ENCODE measurements at regions not wholly inside any gene's neighbourhood (a gene's known extent, or its start where the extent isn't known, plus 50 kb on each side); places are given as distances from the start of the nearest gene placed in this dataset.

GRCh38 chr9:119802621-119803020 is 433.4 kb upstream of the BRINP1 start:
- no peak overlapping the region for H2BK12ac ChIP-seq (ENCODE audit: low read length in 2 of 2)
- no peak overlapping the region for H3K27ac ChIP-seq (ENCODE audit: low read length, poor library complexity, severe bottlenecking)
- no peaks in the 10 kb centered on the region for H3K9me3 ChIP-seq (ENCODE audit: control insufficient read depth, low read length)
- no peak overlapping the region for H3K18ac ChIP-seq (ENCODE audit: low read depth in 1 of 2, low read length in 2 of 2)
- no peaks in the 10 kb centered on the region for H3K27me3 ChIP-seq (ENCODE audit: control insufficient read depth in 1 of 2, insufficient read depth in 1 of 2, low read length in 2 of 2)
- no peak overlapping the region for H2AK5ac ChIP-seq (ENCODE audit: low read length, severe bottlenecking)
- H3K14ac ChIP-seq (ENCODE audit: low read length in 2 of 2), result no peak overlapping the region
- H3K4me3 ChIP-seq (ENCODE audit: insufficient read depth in 1 of 2, low read depth in 1 of 2, low read length in 2 of 2), result peak overlapping the region in 1 of 2 experiments; percentile 21
- no peak overlapping the region for H2BK120ac ChIP-seq (ENCODE audit: low read depth, low read length)
- H3K4me1 ChIP-seq (ENCODE audit: control insufficient read depth, insufficient read depth, low read depth, low read length), result no peaks in the 10 kb centered on the region
- 33% methylated on average over 5 of the region's 6 CpGs for WGBS
- no peak overlapping the region for H2BK15ac ChIP-seq (ENCODE audit: low read depth, poor library complexity, severe bottlenecking)
- H4K8ac ChIP-seq (ENCODE audit: low read length), result no peak overlapping the region
- H3K36me3 ChIP-seq (ENCODE audit: control insufficient read depth in 1 of 2, insufficient read depth in 2 of 2, low read depth in 1 of 2, low read length in 2 of 2), result no peaks in the 10 kb centered on the region
- H3K9ac ChIP-seq (ENCODE audit: low read length), result peak overlapping the region; percentile 86
- DNase-seq, result no peak
- H3K4me2 ChIP-seq (ENCODE audit: low read length, poor library complexity, severe bottlenecking), result no peak overlapping the region
- no peaks in the 10 kb centered on the region for H3K79me1 ChIP-seq (replicated peaks; ENCODE audit: low read length, poor library complexity, severe bottlenecking)
- no peak overlapping the region for H3K4ac ChIP-seq (ENCODE audit: low read depth in 1 of 2, low read length in 2 of 2)
- H3K23ac ChIP-seq (ENCODE audit: low read length in 2 of 2), result no peak overlapping the region
- H2AFZ ChIP-seq (ENCODE audit: low read depth, low read length), result no peak overlapping the region
- H2BK5ac ChIP-seq (ENCODE audit: low read depth, low read length, poor library complexity, severe bottlenecking), result no peak overlapping the region
- H4K91ac ChIP-seq (ENCODE audit: low read length), result no peak overlapping the region

GRCh38 chr9:119802133-119802532 is 432.9 kb upstream of the BRINP1 start:
- WGBS, result 51% methylated on average over 3 of the region's 3 CpGs
- H3K14ac ChIP-seq (ENCODE audit: low read length in 2 of 2), result no peak overlapping the region
- no peak overlapping the region for H2AK5ac ChIP-seq (ENCODE audit: low read length, severe bottlenecking)
- no peak overlapping the region for H4K91ac ChIP-seq (ENCODE audit: low read length)
- H2BK15ac ChIP-seq (ENCODE audit: low read depth, poor library complexity, severe bottlenecking), result no peak overlapping the region
- H3K9me3 ChIP-seq (ENCODE audit: control insufficient read depth, low read length), result no peaks in the 10 kb centered on the region
- H3K4me3 ChIP-seq (ENCODE audit: insufficient read depth in 1 of 2, low read depth in 1 of 2, low read length in 2 of 2), result no peak overlapping the region
- H3K79me1 ChIP-seq (replicated peaks; ENCODE audit: low read length, poor library complexity, severe bottlenecking), result no peaks in the 10 kb centered on the region
- H3K4ac ChIP-seq (ENCODE audit: low read depth in 1 of 2, low read length in 2 of 2), result no peak overlapping the region
- no peak overlapping the region for H2BK120ac ChIP-seq (ENCODE audit: low read depth, low read length)
- peak overlapping the region; percentile 86 for H3K9ac ChIP-seq (ENCODE audit: low read length)
- no peak overlapping the region for H3K18ac ChIP-seq (ENCODE audit: low read depth in 1 of 2, low read length in 2 of 2)
- H2BK5ac ChIP-seq (ENCODE audit: low read depth, low read length, poor library complexity, severe bottlenecking), result no peak overlapping the region
- H3K23ac ChIP-seq (ENCODE audit: low read length in 2 of 2), result no peak overlapping the region
- no peak overlapping the region for H2AFZ ChIP-seq (ENCODE audit: low read depth, low read length)
- no peak overlapping the region for H3K27ac ChIP-seq (ENCODE audit: low read length, poor library complexity, severe bottlenecking)
- H3K27me3 ChIP-seq (ENCODE audit: control insufficient read depth in 1 of 2, insufficient read depth in 1 of 2, low read length in 2 of 2), result no peaks in the 10 kb centered on the region
- H4K8ac ChIP-seq (ENCODE audit: low read length), result no peak overlapping the region
- DNase-seq, result no peak
- no peak overlapping the region for H2BK12ac ChIP-seq (ENCODE audit: low read length in 2 of 2)
- H3K4me2 ChIP-seq (ENCODE audit: low read length, poor library complexity, severe bottlenecking), result no peak overlapping the region
- no peaks in the 10 kb centered on the region for H3K4me1 ChIP-seq (ENCODE audit: control insufficient read depth, insufficient read depth, low read depth, low read length)
- no peaks in the 10 kb centered on the region for H3K36me3 ChIP-seq (ENCODE audit: control insufficient read depth in 1 of 2, insufficient read depth in 2 of 2, low read depth in 1 of 2, low read length in 2 of 2)

GRCh38 chr9:119801311-119801710 is 432.1 kb upstream of the BRINP1 start:
- H2BK120ac ChIP-seq (ENCODE audit: low read depth, low read length), result no peak overlapping the region
- H3K27me3 ChIP-seq (ENCODE audit: control insufficient read depth in 1 of 2, insufficient read depth in 1 of 2, low read length in 2 of 2), result no peaks in the 10 kb centered on the region
- H2BK15ac ChIP-seq (ENCODE audit: low read depth, poor library complexity, severe bottlenecking), result no peak overlapping the region
- no peak overlapping the region for H2BK12ac ChIP-seq (ENCODE audit: low read length in 2 of 2)
- no peak overlapping the region for H3K9ac ChIP-seq (ENCODE audit: low read length)
- no peak for DNase-seq
- no peak overlapping the region for H3K4me2 ChIP-seq (ENCODE audit: low read length, poor library complexity, severe bottlenecking)
- no peak overlapping the region for H2AFZ ChIP-seq (ENCODE audit: low read depth, low read length)
- no peak overlapping the region for H3K14ac ChIP-seq (ENCODE audit: low read length in 2 of 2)
- no peaks in the 10 kb centered on the region for H3K9me3 ChIP-seq (ENCODE audit: control insufficient read depth, low read length)
- H2AK5ac ChIP-seq (ENCODE audit: low read length, severe bottlenecking), result no peak overlapping the region
- no peak overlapping the region for H3K4me3 ChIP-seq (ENCODE audit: insufficient read depth in 1 of 2, low read depth in 1 of 2, low read length in 2 of 2)
- H3K79me1 ChIP-seq (replicated peaks; ENCODE audit: low read length, poor library complexity, severe bottlenecking), result no peaks in the 10 kb centered on the region
- H3K36me3 ChIP-seq (ENCODE audit: control insufficient read depth in 1 of 2, insufficient read depth in 2 of 2, low read depth in 1 of 2, low read length in 2 of 2), result no peaks in the 10 kb centered on the region
- H3K4me1 ChIP-seq (ENCODE audit: control insufficient read depth, insufficient read depth, low read depth, low read length), result no peaks in the 10 kb centered on the region
- H2BK5ac ChIP-seq (ENCODE audit: low read depth, low read length, poor library complexity, severe bottlenecking), result no peak overlapping the region
- H3K27ac ChIP-seq (ENCODE audit: low read length, poor library complexity, severe bottlenecking), result no peak overlapping the region
- no peak overlapping the region for H4K91ac ChIP-seq (ENCODE audit: low read length)
- H4K8ac ChIP-seq (ENCODE audit: low read length), result no peak overlapping the region
- H3K4ac ChIP-seq (ENCODE audit: low read depth in 1 of 2, low read length in 2 of 2), result no peak overlapping the region
- H3K18ac ChIP-seq (ENCODE audit: low read depth in 1 of 2, low read length in 2 of 2), result no peak overlapping the region
- 80% methylated on average over 3 of the region's 4 CpGs for WGBS
- no peak overlapping the region for H3K23ac ChIP-seq (ENCODE audit: low read length in 2 of 2)

GRCh38 chr9:119795395-119795794 is 426.2 kb upstream of the BRINP1 start:
- Histone ChIP-seq H3K14ac (ENCODE audit: low read length in 2 of 2) (no peak overlapping the region), H4K91ac (ENCODE audit: low read length) (no peak overlapping the region), H3K4ac (ENCODE audit: low read depth in 1 of 2, low read length in 2 of 2) (no peak overlapping the region), H3K9me3 (ENCODE audit: control insufficient read depth, low read length) (no peaks in the 10 kb centered on the region), H3K79me1 (replicated peaks; ENCODE audit: low read length, poor library complexity, severe bottlenecking) (no peaks in the 10 kb centered on the region), H3K27ac (ENCODE audit: low read length, poor library complexity, severe bottlenecking) (no peak overlapping the region), H3K23ac (ENCODE audit: low read length in 2 of 2) (no peak overlapping the region), H2BK5ac (ENCODE audit: low read depth, low read length, poor library complexity, severe bottlenecking) (no peak overlapping the region), H4K8ac (ENCODE audit: low read length) (no peak overlapping the region), H2BK15ac (ENCODE audit: low read depth, poor library complexity, severe bottlenecking) (no peak overlapping the region), H3K36me3 (ENCODE audit: control insufficient read depth in 1 of 2, insufficient read depth in 2 of 2, low read depth in 1 of 2, low read length in 2 of 2) (no peaks in the 10 kb centered on the region), H2BK12ac (ENCODE audit: low read length in 2 of 2) (no peak overlapping the region), H2AFZ (ENCODE audit: low read depth, low read length) (no peak overlapping the region), H3K4me1 (ENCODE audit: control insufficient read depth, insufficient read depth, low read depth, low read length) (no peaks in the 10 kb centered on the region), H3K9ac (ENCODE audit: low read length) (no peak overlapping the region), H3K4me2 (ENCODE audit: low read length, poor library complexity, severe bottlenecking) (no peak overlapping the region), H2BK120ac (ENCODE audit: low read depth, low read length) (no peak overlapping the region), H3K4me3 (ENCODE audit: insufficient read depth in 1 of 2, low read depth in 1 of 2, low read length in 2 of 2) (no peak overlapping the region), H2AK5ac (ENCODE audit: low read length, severe bottlenecking) (no peak overlapping the region), H3K27me3 (ENCODE audit: control insufficient read depth in 1 of 2, insufficient read depth in 1 of 2, low read length in 2 of 2) (peaks cover 0 to 3% of the 10 kb centered on the region in 2 experiments), H3K18ac (ENCODE audit: low read depth in 1 of 2, low read length in 2 of 2) (no peak overlapping the region)
- WGBS, result 86% methylated on average over 2 of the region's 3 CpGs
- no peak for DNase-seq

Data from mesenchymal stem cell (in vitro differentiated cells and primary cell).